BJ (cell line): ENCODE measurements at regions not wholly inside any gene's neighbourhood (a gene's known extent, or its start where the extent isn't known, plus 50 kb on each side); places are given as distances from the start of the nearest gene placed in this dataset.

Experiments used
- CTCF ChIA-PET: fragments of 350-600 bp; formaldehyde crosslinking; extraction: SDS; loops from one replicate; lab custom pipeline; 2021; ENCODE audit warnings: antibody characterized with exemption, inconsistent platforms; lab: Yijun Ruan, JAX
- POLR2A ChIA-PET: fragments of 300-600 bp; sonication (Branson Sonifier 250); formaldehyde crosslinking; extraction: SDS; loops from one replicate; lab custom pipeline; 2021; ENCODE audit warnings: antibody characterized with exemption; lab: Charles Lee
- DNase-seq: peaks from one replicate; pipeline ENCODE4 v3.0.0-alpha.2; 2011; ENCODE audit warnings: low read depth
- H3K27me3 ChIP-seq: 2 replicates; pipeline ENCODE4 v1.6.0; 2011; ENCODE audit warnings: low read length; ENCODE audit not compliant: control insufficient read depth, insufficient read depth
- H3K36me3 ChIP-seq: 2 replicates; pipeline ENCODE4 v1.5.1; 2011; ENCODE audit warnings: low read length; ENCODE audit not compliant: control insufficient read depth, insufficient read depth
- H3K4me3 ChIP-seq: 2 replicates; pipeline ENCODE4 v1.5.1; 2011; ENCODE audit warnings: low read depth, mild to moderate bottlenecking, control low read depth, low read length
- CTCF ChIP-seq: IDR thresholded peaks from 2 replicates; pipeline ENCODE4 v1.5.1; 2011; ENCODE audit warnings: low read depth, mild to moderate bottlenecking, control low read depth, inconsistent platforms, low read length, moderate library complexity; ENCODE audit not compliant: insufficient read depth

- TF ChIP-seq CTCF: no peak
- CTCF ChIA-PET: interaction anchor here (1.3 kb wide), 1 partner anchor 10 kb away, joined by 4 read pairs; no protein-coding TSS in a partner anchor
- Histone ChIP-seq H3K4me3 (no peak overlapping the region), H3K27me3 (no peaks in the 10 kb centered on the region), H3K36me3 (no peaks in the 10 kb centered on the region)
- DNase-seq: no peak
- POLR2A ChIA-PET: no interaction called here
These were observed 690.2 kb upstream of the NRSN1 start for GRCh38 chr6:23435798-23436197.

- ChIA-PET POLR2A (no interaction called here), CTCF (interaction anchor here (0.6 to 1.1 kb wide), 3 partner anchors 9 to 549 kb away, joined by 3 read pairs; no protein-coding TSS in a partner anchor)
- H3K27me3 ChIP-seq: no peaks in the 10 kb centered on the region
- H3K4me3 ChIP-seq: no peak overlapping the region
- no peak for TF ChIP-seq CTCF
- H3K36me3 ChIP-seq: no peaks in the 10 kb centered on the region
- no peak for DNase-seq
These were observed 684.1 kb upstream of the NRSN1 start for GRCh38 chr6:23441808-23442461.

GRCh38 chr6:23445157-23445710 lies 680.8 kb upstream of the NRSN1 start:
- no peak for DNase-seq
- H3K36me3 ChIP-seq: no peaks in the 10 kb centered on the region
- no peaks in the 10 kb centered on the region for H3K27me3 ChIP-seq
- ChIA-PET POLR2A (no interaction called here), CTCF (interaction anchor here (1.1 to 2.7 kb wide), 2 partner anchors 31 to 1857 kb away, joined by 3 to 13 read pairs; no protein-coding TSS in a partner anchor)
- TF ChIP-seq CTCF: no peak
- H3K4me3 ChIP-seq: no peak overlapping the region

- POLR2A ChIA-PET: interaction anchor here (0.6 kb wide), 1 partner anchor 1299 kb away, joined by 3 read pairs; no protein-coding TSS in a partner anchor
- Histone ChIP-seq H3K4me3 (no peak overlapping the region), H3K36me3 (no peaks in the 10 kb centered on the region), H3K27me3 (no peaks in the 10 kb centered on the region)
- peak; percentile 8 for DNase-seq
- CTCF ChIA-PET: interaction anchor here (0.7 to 2.7 kb wide), 5 partner anchors 11 to 1858 kb away, joined by 3 to 13 read pairs (median 3); no protein-coding TSS in a partner anchor
- peak; percentile 66 for TF ChIP-seq CTCF
These were observed 679.5 kb upstream of the NRSN1 start for GRCh38 chr6:23446469-23446967.

- Histone ChIP-seq H3K4me3 (no peak overlapping the region), H3K27me3 (no peaks in the 10 kb centered on the region), H3K36me3 (no peaks in the 10 kb centered on the region)
- ChIA-PET CTCF (interaction anchor here (0.6 to 2.7 kb wide), 4 partner anchors 1039 to 1859 kb away, joined by 3 to 13 read pairs (median 3); no protein-coding TSS in a partner anchor), POLR2A (no interaction called here)
- DNase-seq: no peak
- TF ChIP-seq CTCF: no peak
These were observed 678.3 kb upstream of the NRSN1 start for GRCh38 chr6:23447731-23448130.
